Stromal cell of bone marrow (primary cell): ENCODE measurements at regions not wholly inside any gene's neighbourhood (a gene's known extent, or its start where the extent isn't known, plus 50 kb on each side); places are given as distances from the start of the nearest gene placed in this dataset.
"Not testable (repeated sequence)": the region's sequence is repeated elsewhere in the genome, so short reads cannot be mapped to it uniquely, and the experiment has no call there.

Experiments
- DNase-seq: peaks from one replicate; pipeline ENCODE4 v3.0.0-alpha.2; 2012; ENCODE audit warnings: low read depth

DNA sequence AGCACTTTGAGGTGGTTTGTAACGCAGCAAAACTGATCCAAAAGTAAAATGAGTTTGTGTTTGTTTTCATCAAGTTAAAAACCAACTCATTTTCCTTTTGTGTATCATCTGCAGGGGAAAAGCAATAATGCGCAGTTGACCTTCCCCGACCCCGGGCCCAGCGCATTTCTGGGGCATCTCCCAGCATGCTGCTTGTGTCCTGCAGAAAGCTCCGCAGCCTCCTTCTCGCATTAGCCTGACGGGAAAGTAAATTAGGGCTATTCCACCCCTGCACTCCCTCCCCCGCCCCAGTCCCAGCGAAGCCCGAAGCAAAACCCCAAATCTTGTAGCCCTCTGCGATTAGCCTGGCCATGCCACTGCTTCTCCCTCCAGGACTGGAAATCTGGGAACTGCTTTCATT lies 82.0 kb upstream of the PPM1B start:
- no peak for DNase-seq

DNA sequence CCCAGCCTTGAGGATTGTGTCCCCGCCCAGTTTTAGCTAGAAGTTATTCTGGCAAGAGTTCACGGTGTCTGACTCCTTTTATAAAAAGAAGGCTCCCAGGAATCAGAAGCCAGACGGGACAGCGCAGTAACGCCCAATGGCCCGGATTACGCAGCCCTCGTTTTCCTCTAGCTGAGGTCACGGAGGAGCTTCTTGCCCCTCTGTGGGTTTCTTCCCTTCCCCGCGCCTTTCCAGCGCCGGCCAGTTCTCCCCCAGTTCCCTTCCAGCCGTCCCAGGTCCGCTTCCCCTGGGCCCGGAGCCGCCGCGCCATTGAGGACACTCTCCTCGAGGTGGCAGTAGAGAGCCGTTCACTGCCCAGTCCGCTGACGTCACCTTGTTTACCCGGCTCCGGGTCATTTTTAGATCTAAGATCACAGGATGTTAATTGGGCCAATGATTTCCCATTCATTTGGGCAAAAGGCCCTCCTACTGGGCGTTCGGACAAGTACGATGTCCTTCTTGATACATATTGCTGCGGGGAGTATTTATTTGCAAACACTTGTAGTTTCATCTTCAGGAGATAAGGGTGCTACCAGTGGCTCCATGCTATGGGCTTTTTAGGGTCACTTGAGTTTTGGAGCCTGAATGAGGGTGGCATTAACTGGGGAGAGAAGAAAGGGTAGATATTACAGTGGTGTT lies 81.5 kb upstream of the PPM1B start:
- DNase-seq, result peak; percentile 54

DNA sequence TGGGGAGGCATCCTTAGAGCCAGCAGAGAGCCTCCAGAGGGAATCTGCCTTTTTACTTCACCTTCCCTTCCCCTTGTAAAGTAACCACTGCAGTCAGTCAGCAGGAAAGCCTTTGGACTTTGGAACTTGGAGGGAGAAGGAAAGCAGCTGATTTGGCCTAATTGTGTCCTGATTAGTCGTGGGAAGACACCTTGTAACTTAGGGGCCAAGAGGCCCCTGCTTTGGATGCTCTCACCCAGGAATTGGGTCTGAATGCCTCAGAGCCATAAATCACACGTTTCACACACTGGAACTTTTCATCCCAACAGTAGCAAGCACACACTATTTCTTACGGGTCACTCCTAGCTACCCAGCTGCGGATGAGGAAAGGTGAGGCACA lies 81.0 kb upstream of the PPM1B start:
- no peak for DNase-seq

DNA sequence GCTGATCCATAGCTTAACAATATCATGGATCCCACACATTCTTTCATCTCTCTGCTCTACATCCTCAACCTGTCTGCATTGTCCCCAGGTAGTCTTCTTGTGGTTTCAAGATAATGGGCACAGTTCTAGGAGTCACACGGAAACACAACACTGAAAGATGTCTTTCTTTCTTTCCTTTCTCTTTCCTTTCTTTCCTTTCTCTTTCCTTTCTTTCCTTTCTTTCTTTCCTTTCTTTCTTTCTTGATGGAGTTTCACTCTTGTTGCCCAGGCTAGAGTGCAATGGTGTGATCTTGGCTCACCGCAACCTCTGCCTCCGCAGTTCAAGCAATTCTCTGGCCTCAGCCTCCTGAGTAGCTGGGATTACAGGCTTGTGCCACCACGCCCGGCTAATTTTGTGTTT lies 76.2 kb upstream of the PPM1B start:
- DNase-seq, result not testable (repeated sequence)

DNA sequence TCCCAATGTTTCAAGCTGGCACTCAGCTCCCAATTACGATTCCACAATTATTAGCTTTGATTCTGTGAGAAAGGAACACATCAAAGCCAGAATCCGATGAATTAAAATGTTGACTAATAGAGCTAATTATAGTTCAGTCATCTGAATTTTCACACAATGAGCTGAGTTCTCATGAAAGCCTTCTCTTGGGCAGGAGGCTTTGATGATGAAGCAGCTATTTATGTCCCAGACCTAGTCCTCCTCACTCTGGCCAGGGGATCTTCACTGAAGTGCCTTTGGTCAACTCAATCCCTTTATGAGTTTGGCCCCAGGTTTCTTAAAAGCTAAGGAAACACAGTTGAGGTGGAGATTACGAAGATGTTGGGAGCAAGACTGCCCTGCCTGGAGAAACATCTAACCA lies 74.7 kb upstream of the PPM1B start:
- DNase-seq, result no peak

DNA sequence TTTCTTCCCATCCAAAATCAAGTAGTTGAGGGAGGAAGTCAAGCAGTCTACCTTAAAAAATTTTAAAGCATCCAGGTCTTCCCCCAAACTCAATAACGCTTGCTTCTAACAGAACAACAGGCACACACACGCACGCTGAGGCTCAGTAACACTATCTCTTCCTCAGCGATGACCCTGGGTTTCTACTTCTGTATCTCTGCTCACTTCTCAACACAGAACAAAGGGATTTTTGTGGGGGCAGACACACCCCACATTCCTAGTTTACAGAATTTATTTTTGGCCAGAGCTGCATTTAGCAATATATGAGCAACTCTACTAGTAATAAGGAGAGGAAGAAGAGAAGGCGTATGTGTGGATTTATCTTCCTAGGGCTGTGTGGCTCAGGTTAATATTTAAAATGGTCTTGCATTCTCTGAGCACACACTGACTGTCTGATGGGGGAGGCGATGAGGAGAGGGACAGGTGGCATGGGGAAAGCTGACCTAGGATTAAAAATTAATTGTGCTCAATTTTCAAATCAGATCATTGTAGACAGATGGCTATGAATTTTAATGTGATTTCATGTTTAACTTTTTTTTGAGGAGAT lies 71.3 kb upstream of the PPM1B start:
- DNase-seq, result no peak

DNA sequence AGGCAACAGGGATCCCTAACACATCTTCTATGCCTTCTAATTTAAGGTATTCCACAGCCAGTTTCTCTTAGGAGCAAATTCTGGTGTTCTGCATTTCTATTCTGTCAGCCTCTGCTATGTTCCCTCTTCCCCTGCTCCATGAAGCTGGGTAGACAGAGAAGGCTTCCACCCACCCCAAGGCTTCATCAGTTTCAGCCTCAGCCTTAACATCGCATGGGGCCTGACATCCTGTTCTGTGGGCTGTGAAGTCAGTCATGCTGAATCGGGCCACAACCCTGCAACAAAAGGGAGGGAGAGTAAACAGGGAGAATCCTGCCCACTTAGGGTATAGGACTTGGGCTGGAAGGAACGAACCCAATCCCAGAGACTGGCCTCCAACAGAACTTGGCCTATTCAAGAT lies 70.6 kb upstream of the PPM1B start:
- DNase-seq, result no peak

DNA sequence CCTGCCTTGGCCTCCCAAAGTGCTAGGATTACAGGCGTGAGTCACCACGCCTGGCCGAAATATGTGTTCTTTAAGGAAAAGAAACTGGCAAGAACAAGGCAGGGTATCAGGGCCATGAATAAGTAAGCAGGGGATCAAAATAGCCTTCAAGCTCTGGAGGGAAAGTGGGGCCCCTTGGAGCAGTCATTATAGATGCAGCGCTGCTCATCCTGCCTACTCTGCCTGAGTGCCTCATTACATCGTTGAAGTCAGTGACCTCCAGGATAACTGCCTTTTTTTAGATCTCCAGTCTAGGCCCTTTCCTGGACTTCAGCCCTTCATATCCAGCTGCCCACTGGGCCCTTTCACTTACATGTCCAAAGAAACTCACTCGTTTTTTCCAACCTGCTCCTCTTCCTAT lies 69.8 kb upstream of the PPM1B start:
- DNase-seq, result no peak

DNA sequence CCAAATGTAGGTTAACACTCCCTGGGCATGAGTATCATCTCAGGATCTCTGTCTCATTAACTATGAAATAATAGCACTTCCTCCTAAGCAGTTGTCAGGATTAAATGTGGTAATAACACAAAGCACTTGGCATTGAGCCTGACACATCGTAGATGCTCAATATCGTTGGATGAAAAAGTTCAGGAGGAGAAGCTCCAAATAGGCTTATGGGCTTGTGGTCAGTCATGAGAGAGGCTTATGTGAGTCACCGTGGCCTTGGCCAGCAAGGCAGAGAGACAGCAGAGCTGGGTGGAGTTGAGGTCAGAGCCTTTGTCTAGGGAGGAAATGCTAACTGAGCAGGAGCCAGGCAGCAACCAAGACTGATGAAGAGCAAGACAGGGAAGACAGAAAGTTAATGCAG lies 68.3 kb upstream of the PPM1B start:
- DNase-seq, result peak; percentile 99

DNA sequence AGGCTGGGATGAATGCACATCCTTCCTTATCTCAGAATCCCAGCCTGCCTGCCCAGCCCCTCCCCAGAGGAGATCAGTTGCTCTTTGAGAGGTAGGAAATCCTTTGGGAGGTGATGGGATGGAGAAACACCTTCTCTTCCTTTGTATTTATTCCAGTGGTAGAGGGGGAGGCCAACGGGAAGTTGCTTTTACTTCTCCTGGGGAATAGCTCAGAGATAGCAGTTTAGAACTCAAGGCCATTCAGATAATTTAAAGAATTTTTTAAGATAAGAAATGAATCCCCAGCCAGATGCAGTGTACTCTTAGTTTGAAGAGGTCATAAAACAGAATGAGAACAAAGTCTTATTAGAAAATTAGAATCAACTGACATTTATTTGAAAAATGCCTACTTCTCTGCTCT lies 67.4 kb upstream of the PPM1B start:
- DNase-seq, result no peak

DNA sequence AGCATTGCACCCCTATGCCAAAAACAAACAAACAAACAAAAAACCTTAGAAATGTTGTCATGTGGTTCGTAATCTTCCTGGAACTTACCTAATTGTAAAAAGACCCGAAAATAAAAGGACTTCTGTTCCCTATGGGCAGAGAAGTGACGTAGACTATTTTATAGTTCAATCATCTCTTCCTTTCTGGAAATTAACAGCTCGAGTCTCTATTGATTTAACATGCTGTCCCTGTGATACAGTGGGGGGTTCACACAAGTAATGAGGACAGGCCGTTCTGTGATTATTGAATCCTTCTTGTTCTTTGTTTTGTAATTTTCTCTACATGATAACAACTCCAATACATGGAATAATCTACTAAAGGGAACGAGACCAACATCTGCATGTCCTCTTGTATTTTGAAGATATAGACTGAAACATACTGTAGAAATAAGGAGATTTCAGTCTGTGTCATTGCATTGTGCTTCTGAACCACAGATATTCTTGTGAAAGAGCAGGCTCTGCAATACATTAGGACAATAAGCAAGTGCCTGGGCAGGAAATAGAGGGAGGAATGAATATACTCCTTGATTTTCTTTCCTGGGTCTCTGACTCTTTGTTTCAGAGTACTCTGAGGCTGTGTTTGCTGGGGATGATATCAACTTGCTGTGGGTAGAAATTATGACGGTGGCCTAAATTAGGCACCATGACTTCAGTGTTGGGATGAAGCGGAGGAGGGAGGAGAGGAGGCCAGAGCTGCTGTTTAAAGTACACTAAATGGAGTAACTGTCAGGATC lies 65.7 kb upstream of the PPM1B start:
- no peak for DNase-seq

DNA sequence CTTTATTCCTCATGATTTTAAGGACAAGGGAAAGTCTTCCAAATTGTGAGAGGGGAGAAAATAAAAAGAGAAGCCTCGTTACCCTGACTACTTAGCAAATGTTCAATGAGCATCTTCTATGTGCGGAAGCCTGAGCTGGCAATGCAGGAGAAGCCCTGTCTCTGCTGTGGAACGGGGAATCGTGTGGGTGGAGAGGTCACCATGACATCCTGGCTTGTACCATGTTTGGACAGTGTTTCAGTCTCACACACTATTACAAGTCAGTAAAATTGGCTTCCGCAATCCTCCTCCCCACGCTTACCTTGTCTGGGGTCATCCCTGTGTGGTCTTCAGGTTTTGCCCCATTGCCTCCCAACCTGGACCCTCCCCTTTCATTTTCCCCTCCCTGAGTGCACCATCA lies 65.0 kb upstream of the PPM1B start:
- no peak for DNase-seq

DNA sequence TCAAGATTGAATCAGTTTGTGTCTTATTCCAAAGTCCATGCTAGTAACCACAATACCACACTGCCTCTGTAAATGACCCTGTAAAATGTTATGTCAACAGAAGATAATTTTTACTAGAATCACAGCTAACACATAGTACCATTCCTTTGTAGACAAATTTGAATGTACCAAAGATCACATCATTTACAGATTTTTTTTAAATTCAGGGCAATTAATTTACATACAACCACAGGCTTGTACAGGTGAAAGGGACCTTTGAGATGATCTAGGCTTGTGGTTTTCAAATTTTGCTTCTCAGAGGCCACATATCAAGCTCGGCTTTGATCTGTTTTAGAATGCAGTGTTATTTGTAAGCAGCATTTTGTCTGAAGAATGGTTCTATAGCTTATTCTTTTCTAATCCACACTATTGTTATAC lies 63.8 kb upstream of the PPM1B start:
- DNase-seq, result no peak

DNA sequence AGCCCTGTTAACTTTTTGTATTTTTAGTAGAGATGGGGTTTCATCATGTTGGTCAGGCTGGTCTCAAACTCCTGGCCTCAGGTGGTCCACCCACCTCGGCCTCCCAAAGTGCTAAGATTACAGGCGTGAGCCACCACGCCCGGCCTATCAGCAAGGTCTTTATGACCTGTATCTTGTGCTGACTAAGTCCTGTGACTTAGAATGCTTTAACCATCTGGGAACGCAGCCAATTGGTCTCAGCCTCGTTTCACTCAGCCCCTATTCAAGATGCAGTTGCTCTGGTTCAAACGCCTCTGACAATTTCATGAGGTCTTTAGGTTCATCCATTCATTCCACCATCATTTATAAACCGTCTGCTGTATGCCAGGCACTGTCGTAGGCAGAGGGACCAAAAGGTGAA lies 62.2 kb upstream of the PPM1B start:
- DNase-seq, result not testable (repeated sequence)

DNA sequence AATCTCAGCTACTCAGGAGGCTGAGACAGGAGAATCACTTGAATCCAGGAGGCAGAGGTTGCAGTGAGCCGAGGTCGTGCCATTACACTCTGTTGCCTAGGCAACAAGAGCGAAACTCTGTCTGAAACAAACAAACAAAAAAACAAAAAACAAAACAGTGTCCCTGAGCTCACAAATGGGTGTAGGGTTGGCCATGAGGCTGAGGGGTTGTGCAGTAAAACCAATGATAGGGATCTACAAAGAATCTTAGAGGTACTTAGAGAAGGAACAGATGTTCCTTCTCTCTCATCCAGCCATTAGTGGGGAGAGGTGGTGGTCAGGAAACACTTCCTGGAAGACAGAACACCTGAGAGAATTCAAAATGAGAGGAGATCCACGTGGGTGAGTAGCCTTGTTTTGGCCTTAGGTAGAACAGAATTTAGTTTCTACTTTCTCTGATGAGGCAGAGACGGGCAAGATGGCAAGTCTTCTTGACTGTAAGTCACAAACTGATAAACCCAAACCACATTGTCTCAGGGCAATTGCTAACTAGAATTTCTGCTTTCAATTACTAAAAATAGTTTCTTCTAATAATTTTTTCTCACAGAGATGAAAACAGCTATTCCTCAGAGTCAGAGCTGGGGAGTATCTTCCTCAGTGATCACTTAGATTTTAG lies 61.5 kb upstream of the PPM1B start:
- no peak for DNase-seq

DNA sequence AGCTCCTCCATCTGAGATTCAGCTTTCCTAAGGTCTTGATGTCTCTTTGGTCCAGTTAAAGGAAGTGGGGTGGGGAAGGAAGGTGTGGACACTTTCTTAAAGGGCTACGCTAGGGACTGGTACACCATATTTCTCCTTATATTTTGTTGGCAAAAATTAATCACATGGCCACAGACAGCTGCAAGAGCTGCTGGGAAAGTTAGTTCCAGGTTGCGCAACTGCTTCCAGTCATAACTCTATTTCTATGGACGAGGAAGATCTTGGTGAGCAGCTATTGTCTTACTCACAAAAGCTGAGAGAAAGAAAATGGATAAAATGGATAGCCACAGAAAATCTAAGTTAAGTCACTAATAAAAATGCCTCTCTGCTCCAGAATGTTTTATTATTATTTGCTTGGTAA lies 60.7 kb upstream of the PPM1B start:
- no peak for DNase-seq

DNA sequence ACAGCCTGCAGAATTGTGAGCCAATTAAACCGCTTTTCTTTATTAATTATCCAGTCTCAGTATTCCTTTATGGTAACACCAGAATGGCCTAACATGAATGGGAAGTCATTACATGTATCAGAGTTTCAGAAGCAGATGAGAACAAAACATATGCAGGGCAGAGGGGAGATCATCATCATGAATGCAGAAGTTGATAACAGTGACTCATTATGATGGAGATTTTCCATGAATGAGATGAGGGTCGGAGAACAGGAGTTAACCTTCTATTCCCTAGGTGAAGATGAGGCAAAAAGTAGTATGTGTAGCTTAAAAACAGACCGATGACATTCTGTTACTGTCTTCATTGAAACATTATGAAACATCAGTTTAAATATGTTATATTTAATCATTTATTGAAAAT lies 59.5 kb upstream of the PPM1B start:
- DNase-seq, result no peak

DNA sequence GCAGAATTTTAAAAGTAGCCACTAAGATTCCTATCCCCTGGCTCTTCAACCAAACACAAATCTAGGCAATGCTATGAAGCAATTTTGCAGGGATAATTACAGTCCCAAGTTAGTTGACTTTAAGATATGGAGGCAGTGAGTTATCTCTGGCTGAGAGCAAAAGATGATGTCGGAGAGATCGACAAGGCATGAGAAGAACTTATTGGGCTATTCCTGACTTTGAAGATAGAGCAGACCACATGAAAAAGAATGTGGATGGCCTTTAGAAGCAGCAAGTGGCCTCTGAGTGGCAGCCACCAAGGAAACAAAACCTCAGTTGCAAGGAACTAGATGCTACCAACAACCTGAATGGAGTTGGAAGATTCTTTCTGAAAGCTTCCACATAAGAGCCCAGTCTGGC lies 58.2 kb upstream of the PPM1B start:
- no peak for DNase-seq

DNA sequence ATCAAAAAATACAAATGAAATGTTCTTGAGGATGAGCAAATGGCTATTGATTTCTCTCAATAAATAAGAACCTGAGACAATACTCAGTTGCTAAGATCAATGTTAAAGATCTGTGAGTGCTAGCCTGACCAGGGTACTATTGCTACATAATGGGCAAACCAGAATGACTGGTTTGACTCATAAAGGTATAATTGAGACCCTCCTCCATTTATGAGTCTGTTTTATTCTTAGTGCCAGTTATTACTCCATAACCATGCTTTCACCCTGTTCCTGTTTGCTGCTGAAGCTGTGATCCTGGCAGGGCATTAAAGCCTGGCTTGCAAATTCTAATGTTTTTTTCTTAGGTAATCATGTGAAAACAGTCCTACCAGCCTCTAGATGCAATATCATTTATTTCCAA lies 56.6 kb upstream of the PPM1B start:
- DNase-seq, result no peak

DNA sequence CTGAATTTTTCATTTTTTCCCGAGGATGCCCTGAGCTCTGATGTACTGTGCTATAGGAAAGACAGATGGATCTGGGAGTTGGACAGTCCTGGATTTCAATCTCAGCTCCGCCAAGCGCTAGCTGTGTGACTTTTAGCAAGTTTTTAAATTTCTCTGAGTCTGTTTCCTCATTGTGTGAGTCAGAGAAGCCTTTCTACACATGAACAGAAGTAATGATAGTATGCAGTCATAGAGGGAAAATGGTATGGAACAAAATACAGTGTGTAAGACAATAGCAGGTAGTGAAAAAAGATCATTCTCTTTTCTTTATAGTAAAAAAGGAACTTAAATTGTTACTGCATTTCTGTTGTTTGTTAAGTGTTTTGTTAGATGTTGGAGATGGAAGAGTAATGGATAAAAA lies 52.4 kb upstream of the PPM1B start:
- DNase-seq, result no peak

DNA sequence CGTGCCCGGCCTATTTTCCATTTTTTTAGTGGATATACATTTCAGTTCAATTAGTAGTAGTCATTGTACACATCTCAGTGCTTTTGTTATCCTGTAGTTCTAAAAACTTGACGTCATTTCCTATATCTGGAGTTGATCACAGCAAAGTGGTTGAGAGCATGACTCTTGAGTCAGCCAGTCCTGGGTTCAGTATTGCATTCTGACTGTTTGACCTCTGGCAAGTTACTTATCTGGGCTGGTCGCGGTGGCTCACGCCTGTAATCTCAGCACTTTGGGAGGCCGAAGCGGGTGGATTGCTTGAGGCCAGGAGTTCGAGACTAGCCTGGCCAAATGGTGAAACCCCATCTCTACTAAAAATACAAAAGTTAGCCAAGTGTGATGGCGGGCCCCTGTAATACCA lies 50.4 kb upstream of the PPM1B start:
- DNase-seq, result no peak
